RPMI7951 (cell line): ENCODE measurements at regions not wholly inside any gene's neighbourhood (a gene's known extent, or its start where the extent isn't known, plus 50 kb on each side); places are given as distances from the start of the nearest gene placed in this dataset.

Source experiments
- DNase-seq: peaks from one replicate; pipeline ENCODE4 v3.0.0-alpha.2; 2012; ENCODE audit warnings: low read depth

- no peak for DNase-seq
Measured at GRCh38 chr3:36192901-36193300, 187.4 kb upstream of the STAC start.

GRCh38 chr3:36193448-36193847 is 186.9 kb upstream of the STAC start:
- no peak for DNase-seq

GRCh38 chr3:36196058-36196457 is 184.2 kb upstream of the STAC start:
- no peak for DNase-seq

GRCh38 chr3:36197151-36197550 is 183.2 kb upstream of the STAC start:
- no peak for DNase-seq

- no peak for DNase-seq
Measured at GRCh38 chr3:36201546-36201945, 178.8 kb upstream of the STAC start.

GRCh38 chr3:36206956-36207580 is 173.2 kb upstream of the STAC start:
- no peak for DNase-seq

GRCh38 chr3:36210840-36211651 is 169.3 kb upstream of the STAC start:
- DNase-seq = no peak

- DNase-seq = no peak
Measured at GRCh38 chr3:36211652-36211999, 168.7 kb upstream of the STAC start.

- DNase-seq = peak; percentile 5
Measured at GRCh38 chr3:36212251-36212650, 168.1 kb upstream of the STAC start.

- DNase-seq = no peak
Measured at GRCh38 chr3:36214460-36214859, 165.8 kb upstream of the STAC start.

- no peak for DNase-seq
Measured at GRCh38 chr3:36215241-36215640, 165.1 kb upstream of the STAC start.

GRCh38 chr3:36219398-36219797 is 160.9 kb upstream of the STAC start:
- DNase-seq = no peak

GRCh38 chr3:36220173-36220572 is 160.1 kb upstream of the STAC start:
- DNase-seq = no peak

GRCh38 chr3:36221975-36222374 is 158.3 kb upstream of the STAC start:
- DNase-seq = no peak

GRCh38 chr3:36227980-36228379 is 152.3 kb upstream of the STAC start:
- no peak for DNase-seq

GRCh38 chr3:36229496-36229895 is 150.8 kb upstream of the STAC start:
- no peak for DNase-seq

- no peak for DNase-seq
Measured at GRCh38 chr3:36232797-36233489, 147.4 kb upstream of the STAC start.

- DNase-seq = peak; percentile 46
Measured at GRCh38 chr3:36244728-36245127, 135.6 kb upstream of the STAC start.

GRCh38 chr3:36248374-36248773 is 131.9 kb upstream of the STAC start:
- no peak for DNase-seq

GRCh38 chr3:36250191-36250590 is 130.1 kb upstream of the STAC start:
- no peak for DNase-seq

GRCh38 chr3:36257158-36257852 is 123.0 kb upstream of the STAC start:
- no peak for DNase-seq

- DNase-seq = no peak
Measured at GRCh38 chr3:36258421-36258820, 121.9 kb upstream of the STAC start.
